ENCODE measurements at regions not wholly inside any gene's neighbourhood (a gene's known extent, or its start where the extent isn't known, plus 50 kb on each side); places are given as distances from the start of the nearest gene placed in this dataset.
A peak's percentile ranks its signal among the peaks of the same experiment; 100 is the strongest.

DNA sequence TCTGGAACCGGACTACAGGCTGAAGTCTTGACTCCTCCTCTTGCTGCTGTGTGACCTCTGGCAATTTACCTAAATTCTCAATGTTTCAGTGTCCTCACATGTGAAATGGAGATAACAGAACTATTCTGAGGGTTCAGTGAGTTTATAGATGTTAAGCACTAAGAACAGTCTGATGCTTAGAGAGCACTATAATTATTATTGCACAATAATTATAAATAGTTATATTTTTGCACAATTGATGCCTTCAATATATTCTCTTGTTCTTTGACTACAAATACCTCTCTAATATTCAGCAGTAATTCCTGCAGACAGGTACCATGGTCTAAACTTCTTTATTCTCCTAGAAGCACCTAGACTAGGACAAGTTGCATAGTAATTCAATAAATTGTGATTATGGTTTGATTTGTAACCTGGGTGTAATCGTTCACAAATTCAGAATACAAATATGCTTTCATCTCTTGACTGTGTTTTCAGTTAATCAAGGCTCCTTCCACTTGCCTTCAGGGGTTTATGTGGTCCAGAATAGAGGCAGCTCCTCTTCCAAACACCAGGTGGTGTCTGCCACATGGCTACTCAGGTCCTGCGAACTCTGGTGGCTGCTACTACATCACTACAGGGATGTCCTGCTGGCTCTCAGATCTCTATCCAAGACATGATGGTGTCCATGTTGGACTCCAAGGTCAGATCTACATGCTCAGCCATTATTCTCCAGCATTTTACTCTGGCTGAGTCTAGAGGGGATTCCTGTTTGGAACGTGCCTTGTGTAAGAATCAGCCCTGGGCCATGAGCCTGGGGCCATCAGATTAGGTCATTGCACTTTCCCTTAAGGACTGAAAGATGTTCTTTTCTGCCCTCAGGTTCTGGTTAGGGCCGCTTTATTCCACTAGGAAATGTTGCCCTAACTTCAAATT lies 103.4 kb downstream of the QRFPR start:
- DNase-seq = no peak

DNA sequence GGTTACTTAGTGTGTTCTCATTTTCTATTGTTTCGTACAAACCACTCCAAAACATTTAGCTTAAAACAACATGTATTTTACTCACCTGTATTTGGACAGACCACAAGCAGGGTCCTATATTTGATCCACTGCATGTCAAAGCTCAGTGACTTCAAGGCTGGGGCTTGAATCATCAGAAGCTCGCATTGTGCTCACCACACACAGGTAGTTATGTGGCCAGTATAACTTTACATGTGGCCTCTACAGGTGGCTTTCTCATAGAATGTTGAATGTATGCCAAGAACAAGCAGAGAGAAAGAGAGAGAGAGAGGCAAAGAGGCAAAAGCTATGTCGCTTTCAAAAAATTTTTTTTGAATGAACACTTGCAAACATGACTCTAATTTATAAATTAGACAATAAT lies 107.6 kb downstream of the QRFPR start:
- no peak for DNase-seq

DNA sequence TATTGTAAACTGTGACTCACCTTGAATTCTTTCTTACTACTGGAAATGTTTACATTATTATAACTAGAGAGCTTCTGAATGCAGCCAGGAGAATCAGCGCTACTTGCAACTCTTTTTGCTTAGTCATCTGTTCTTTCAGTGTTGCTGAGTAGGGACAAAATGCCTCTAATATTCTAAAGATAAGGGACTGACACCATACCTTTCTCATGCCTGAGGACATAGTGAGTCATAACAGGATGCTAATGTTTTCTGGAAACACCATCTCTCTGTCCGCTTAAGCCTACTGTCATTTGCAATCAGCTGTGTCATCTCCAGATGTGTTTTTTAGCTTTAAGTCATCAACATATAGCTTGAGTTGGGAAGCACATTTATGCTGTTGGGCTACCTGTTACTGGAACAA lies 108.3 kb downstream of the QRFPR start:
- DNase-seq = no peak

DNA sequence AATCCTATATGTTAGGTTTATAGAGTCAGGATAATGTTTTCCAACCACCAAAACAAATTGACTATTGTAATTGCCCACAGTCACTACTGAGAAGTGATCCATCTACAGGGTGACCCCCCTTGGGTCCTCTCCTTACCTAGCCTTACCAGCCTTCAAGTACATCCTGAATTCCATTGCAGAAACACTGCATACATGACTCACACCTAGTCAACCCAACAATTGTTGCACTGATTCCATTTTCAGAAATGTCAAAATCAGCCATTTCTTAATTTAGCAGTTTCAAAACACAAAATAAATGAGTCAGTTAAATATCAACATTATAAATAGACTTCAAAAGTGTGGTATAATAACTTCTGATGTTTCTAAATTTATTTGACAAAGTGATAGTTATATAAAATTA lies 106.3 kb upstream of the TNIP3 start:
- DNase-seq = no peak

DNA sequence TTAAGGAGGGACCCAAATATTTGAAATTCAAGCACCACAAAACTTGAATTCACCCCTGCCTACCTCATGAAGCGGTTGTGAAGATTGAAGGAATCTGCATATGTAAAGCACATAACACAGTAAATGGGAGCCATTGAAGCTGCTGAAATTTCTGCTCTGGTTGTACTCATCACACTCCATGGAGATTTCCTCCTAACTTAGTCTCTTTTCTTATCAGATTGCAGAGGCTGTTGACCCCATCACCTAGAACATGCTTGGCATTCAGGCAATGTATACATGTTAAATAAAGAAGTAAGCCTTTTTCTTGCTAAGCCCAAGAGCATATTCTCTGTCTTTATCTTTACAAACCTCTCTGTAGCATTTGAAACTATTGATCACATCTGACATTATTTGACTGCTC lies 104.9 kb upstream of the TNIP3 start:
- no peak for DNase-seq

DNA sequence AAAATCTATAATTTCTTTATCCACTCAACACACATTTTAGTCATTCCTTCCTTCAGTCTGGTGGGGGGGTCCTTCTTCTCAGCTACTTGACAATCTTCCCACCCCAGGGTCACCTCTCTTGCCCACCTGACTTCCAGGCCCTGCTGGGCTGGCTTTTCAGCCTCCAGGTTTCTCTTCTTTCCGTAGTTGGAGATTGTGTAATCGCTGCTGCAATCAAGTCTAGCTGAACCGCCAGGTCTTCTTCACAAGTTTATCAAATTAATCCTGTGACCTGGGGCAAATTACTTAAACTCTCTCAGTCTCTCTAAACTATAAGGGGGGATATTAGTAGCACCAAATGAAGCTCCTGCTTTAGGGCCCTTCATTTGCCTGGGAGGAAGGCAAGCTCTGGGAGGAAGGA lies 102.9 kb upstream of the TNIP3 start:
- no peak for DNase-seq

- DNase-seq = no peak
Measured at GRCh38 chr4:121256887-121257466, 92.9 kb upstream of the TNIP3 start.

GRCh38 chr4:121255986-121256750 lies 92.0 kb upstream of the TNIP3 start:
- no peak for DNase-seq

DNA sequence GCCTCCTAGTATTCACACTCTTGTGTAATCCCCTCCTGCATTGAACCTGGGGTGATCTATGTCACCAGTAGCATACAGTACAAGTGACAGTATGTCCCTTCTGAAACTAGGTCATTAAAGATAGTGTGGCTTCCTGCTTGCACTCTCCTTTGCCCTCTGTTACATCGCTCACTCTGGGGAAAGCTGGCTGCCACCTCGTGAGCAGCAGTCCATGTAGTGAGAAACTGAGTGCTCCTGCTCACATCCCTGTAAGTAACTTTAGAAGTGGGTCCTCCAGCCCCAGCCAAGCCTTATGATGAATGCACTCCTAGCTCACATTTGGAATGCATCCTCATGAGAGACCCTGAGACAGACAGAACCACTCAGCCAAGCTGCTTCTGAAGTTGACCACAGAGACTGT lies 89.8 kb upstream of the TNIP3 start:
- DNase-seq = no peak

GRCh38 chr4:121252224-121252806 lies 88.2 kb upstream of the TNIP3 start:
- DNase-seq = peak; percentile 9 to 75

GRCh38 chr4:121248747-121249146 lies 84.6 kb upstream of the TNIP3 start:
- no peak for DNase-seq

GRCh38 chr4:121246698-121247097 lies 82.6 kb upstream of the TNIP3 start:
- no peak for DNase-seq

- DNase-seq = no peak
Measured at GRCh38 chr4:121243485-121243884, 79.4 kb upstream of the TNIP3 start.

DNA sequence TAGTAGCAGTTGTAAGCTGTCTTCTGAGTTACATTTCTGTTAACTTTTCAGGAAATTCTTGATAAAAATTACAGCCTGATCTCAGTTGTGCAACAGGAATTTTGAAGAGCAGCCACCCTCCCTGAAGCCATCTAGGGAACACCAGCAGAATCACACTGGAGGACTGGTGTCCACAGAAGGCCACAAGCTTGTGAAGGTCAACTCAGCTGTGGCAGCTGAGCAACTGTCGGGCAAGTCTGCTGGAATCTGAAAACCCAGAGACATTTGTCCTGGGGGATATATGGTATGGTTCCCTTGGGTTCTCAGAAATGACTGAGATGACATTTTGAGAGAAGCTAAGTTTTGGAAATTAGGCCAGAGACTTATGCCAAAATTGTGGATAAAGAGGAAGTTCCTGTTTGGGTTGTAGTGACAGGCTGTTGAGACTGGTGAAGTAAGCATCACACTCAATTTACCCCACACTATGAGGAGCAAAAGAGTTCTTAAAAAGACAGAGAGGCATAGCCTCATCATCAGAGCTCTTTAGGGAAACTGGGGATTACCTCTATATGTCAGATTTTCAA lies 78.1 kb upstream of the TNIP3 start:
- no peak for DNase-seq

DNA sequence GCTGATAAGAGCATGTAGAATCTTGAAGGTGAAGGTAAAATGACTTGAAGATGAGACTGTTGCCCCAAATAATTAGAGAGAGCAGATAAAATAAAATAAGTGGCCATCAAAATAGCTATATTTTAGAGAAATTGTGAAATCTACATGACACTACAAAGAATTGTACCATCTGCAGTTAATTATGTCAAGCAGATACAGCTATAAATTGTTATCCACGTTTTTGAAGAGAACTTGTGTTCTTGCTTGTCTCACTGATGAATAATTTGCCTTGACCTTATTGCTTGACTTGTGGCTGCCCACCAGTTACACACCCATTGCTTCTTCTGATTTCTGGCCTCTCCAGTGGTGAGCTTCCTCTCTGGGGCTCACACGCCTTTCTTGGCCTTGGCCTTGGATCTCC lies 75.8 kb upstream of the TNIP3 start:
- no peak for DNase-seq

DNA sequence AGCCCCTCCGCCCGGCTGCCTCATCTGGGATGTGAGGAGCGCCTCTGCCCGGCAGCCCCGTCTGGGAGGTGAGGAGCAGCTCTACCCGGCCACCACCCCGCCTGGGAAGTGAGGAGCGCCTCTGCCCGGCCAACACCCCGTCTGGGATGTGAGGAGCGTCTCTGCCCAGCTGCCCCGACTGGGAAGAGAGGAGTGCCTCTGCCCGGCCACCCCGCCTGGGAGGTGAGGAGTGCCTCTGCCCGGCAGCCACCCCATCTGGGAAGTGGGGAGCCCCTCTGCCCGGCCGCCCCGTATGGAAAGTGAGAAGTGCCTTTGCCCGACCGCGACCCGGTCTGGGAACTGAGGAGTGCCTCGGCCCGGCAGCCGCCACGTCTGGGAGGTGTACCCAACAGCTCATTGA lies 74.3 kb upstream of the TNIP3 start:
- DNase-seq = no peak

DNA sequence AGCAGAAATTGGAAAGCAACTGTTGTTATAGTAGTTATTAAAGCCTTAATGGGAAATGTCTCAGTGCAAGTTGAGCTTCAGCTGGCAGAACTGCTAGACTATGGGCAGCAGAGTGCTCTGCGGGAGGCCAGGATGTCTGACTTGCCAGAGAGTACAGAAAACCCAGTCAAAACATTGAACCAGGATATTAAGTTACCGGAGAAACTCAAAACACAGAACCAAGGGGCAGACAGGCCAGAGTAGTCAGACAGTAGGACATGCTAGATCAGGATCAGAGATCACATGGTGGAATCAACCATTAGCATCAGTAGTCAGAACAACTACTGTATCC lies 72.9 kb upstream of the TNIP3 start:
- no peak for DNase-seq

DNA sequence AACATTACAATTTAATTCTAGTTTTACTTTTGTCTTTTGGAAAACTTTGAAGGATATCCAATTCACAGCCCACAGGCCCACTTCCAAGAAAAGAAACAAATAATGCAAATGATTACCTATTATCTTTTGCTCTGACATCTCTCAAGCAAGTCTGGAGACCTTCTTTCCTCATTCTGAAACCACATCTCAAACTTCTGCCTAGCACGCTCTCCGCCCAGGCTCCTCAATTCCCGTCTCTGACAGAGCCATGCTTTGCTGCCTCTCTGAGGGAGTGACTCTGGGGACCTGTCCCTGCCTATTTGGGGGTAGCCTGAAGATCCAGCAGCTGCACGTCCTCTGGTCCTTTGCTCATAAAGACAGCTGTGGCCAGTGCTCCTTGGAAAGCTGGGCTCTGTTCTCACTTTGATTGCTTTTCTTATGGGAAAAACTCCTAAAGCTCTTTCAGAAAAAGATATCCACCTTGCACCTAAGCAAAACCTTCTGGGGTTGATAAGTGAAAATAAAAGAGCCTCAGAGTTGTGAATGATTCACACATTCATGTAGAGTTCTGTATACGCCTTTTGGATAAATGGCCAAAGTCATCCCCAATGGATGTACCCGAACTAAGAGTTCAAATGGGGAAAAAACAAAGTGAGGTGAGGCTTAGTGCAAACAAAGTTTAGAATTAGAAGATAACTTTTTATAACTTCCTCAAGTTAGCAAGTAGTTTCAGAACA lies 72.4 kb upstream of the TNIP3 start:
- no peak for DNase-seq

- DNase-seq = no peak
Measured at GRCh38 chr4:121233982-121234381, 69.9 kb upstream of the TNIP3 start.

DNA sequence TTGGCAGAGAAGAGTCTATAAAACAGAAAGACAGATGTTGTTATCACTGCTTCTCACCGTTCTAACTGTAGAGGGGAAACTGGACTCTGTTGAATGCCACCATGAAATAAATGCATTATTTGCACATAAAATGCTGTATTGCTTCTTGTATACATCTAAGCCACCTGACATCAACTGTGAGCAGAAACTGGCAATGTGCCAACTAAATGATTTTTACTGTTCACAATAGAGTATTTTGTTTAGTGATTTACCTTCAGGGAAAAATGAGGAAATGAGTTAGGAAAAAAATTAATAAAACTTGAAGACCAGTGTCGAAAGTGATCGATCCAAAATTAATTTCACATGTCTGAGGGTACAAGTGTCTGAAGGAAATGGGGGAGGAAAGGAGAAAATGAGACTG lies 65.9 kb upstream of the TNIP3 start:
- DNase-seq = no peak

DNA sequence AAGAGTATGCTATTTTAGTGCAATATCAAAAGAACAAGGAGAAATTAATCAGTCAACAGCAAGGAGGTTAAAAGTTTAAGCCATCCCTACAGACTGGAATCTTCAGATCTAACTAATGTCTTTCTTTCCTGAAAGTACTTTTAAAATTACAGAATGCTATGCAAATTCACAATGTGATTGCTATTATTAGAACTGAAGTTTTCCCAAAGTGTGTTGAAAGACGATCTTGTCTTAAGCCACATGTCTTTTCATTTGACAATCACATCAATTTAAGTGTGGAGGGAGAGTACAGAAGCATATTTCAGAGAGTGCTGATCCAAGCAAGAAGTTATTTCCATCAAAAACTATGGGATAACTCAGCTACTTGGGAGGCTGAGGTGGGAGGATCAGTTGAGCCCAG lies 64.7 kb upstream of the TNIP3 start:
- DNase-seq = no peak

- DNase-seq = no peak
Measured at GRCh38 chr4:121227341-121227792, 63.2 kb upstream of the TNIP3 start.

GRCh38 chr4:121226362-121226761 lies 62.2 kb upstream of the TNIP3 start:
- no peak for DNase-seq

All from hippocampal formation (tissue), 2 donors.